ENCODE measurements at regions not wholly inside any gene's neighbourhood (a gene's known extent, or its start where the extent isn't known, plus 50 kb on each side); places are given as distances from the start of the nearest gene placed in this dataset.

- Histone ChIP-seq H2BK120ac (ENCODE audit: low read depth, low read length, poor library complexity, severe bottlenecking) (no peak overlapping the region), H3K23me2 (ENCODE audit: insufficient read length, low read depth, low read length, poor library complexity, severe bottlenecking) (no peaks in the 10 kb centered on the region), H4K91ac (ENCODE audit: insufficient read length, low read depth, low read length) (no peak overlapping the region), H3K23ac (ENCODE audit: insufficient read length, low read depth, low read length) (no peak overlapping the region), H3K79me1 (ENCODE audit: insufficient read depth, low read depth, low read length, poor library complexity, severe bottlenecking) (no peaks in the 10 kb centered on the region), H3K27ac (ENCODE audit: insufficient read length, low read depth, low read length) (no peak overlapping the region), H3K56ac (ENCODE audit: insufficient read length, low read depth, low read length) (no peak overlapping the region), H2BK15ac (ENCODE audit: low read depth, low read length) (no peak overlapping the region), H3K4me1 (ENCODE audit: insufficient read depth, low read length) (no peaks in the 10 kb centered on the region), H2AK5ac (ENCODE audit: insufficient read length, low read length) (no peak overlapping the region), H3T11ph (ENCODE audit: low read length) (no peak overlapping the region), H3K4me2 (ENCODE audit: insufficient read depth, insufficient read length, low read length) (no peak overlapping the region), H3K4ac (ENCODE audit: low read depth, low read length) (no peak overlapping the region), H3K18ac (ENCODE audit: insufficient read length, low read depth, low read length) (no peak overlapping the region), H4K20me1 (ENCODE audit: control insufficient read depth, insufficient read depth, insufficient read length) (no peaks in the 10 kb centered on the region), H3K79me2 (ENCODE audit: insufficient read depth, low read length) (no peaks in the 10 kb centered on the region), H3K14ac (ENCODE audit: insufficient read depth, low read length) (no peak overlapping the region), H4K8ac (replicated peaks; ENCODE audit: insufficient read length, low read depth, low read length) (no peak overlapping the region), H3K9ac (ENCODE audit: extremely low read depth, insufficient read length, low read length) (no peak overlapping the region), H3K9me3 (ENCODE audit: control insufficient read depth, low read depth, low read length) (no peaks in the 10 kb centered on the region), H4K5ac (ENCODE audit: insufficient read length, low read depth, low read length) (no peak overlapping the region), H2BK12ac (ENCODE audit: insufficient read length, low read depth, low read length) (no peak overlapping the region), H2BK5ac (ENCODE audit: insufficient read length, low read length) (no peak overlapping the region), H3K27me3 (ENCODE audit: insufficient read depth, low read length) (no peaks in the 10 kb centered on the region), H2BK20ac (ENCODE audit: low read depth, low read length, poor library complexity, severe bottlenecking) (no peak overlapping the region), H2AFZ (ENCODE audit: low read length) (no peak overlapping the region)
- H3K36me3 Mint-ChIP-seq (ENCODE audit: insufficient read depth in 1 of 3, low read depth in 3 of 3), result peaks cover 0 to 12% (median 0%) of the 10 kb centered on the region in 3 experiments; a peak in 2 of 7 replicates
- DNase-seq, result no peak
- H3K27ac Mint-ChIP-seq, result no peak overlapping the region
- H3K27me3 Mint-ChIP-seq (ENCODE audit: low read depth), result peaks cover 11% of the 10 kb centered on the region
- H3K4me1 Mint-ChIP-seq, result no peaks in the 10 kb centered on the region
- no peak for TF ChIP-seq CTCF (conservative IDR thresholded peaks at IDR 0.05)
- H3K9me3 Mint-ChIP-seq, result peaks cover 0 to 68% of the 10 kb centered on the region in 2 experiments; a peak in 3 of 5 replicates
- no CpG with 5 or more reads among the region's 5 CpGs for WGBS (ENCODE audit: extremely low coverage, insufficient read length, low lambda C conversion rate)
- no peak overlapping the region for H3K4me3 Mint-ChIP-seq
Measured at GRCh38 chr7:4436361-4436895, 245.7 kb upstream of the FOXK1 start.

Measured in H9 (cell line).